ENCODE measurements at regions not wholly inside any gene's neighbourhood (a gene's known extent, or its start where the extent isn't known, plus 50 kb on each side); places are given as distances from the start of the nearest gene placed in this dataset.

DNA sequence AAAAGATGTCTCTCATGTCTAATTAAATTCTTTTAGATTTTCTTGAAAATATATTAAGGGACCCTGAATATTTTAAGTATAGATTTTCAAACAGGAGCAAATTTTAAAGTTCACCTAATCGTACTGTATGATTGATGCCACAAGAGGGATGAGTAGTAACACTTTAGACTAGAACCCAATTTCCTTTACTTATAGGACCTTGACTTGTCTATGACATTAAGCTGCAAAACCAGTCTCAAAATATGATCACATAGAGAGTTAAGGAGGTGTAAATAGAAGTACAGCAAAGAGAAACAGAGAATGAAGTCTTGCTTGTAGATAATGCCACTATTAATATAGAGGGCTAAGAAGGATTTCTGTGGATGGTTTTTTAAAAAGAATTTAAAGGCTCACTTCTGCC lies 312.9 kb upstream of the PRR16 start:
- H3K36me3 ChIP-seq = no peaks in the 10 kb centered on the region
- no peaks in the 10 kb centered on the region for H3K4me1 ChIP-seq
- TF ChIP-seq EP300 (IDR thresholded peaks at IDR 0.05) (no peak), POLR2A (IDR thresholded peaks at IDR 0.05) (no peak), POLR2AphosphoS5 (IDR thresholded peaks at IDR 0.05) (no peak)
- TF ChIP-seq, protein P1, sequence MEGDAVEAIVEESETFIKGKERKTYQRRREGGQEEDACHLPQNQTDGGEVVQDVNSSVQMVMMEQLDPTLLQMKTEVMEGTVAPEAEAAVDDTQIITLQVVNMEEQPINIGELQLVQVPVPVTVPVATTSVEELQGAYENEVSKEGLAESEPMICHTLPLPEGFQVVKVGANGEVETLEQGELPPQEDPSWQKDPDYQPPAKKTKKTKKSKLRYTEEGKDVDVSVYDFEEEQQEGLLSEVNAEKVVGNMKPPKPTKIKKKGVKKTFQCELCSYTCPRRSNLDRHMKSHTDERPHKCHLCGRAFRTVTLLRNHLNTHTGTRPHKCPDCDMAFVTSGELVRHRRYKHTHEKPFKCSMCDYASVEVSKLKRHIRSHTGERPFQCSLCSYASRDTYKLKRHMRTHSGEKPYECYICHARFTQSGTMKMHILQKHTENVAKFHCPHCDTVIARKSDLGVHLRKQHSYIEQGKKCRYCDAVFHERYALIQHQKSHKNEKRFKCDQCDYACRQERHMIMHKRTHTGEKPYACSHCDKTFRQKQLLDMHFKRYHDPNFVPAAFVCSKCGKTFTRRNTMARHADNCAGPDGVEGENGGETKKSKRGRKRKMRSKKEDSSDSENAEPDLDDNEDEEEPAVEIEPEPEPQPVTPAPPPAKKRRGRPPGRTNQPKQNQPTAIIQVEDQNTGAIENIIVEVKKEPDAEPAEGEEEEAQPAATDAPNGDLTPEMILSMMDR (IDR thresholded peaks at IDR 0.05) = no peak
- H3K27ac ChIP-seq = no peak overlapping the region
- no peak overlapping the region for H3K4me3 ChIP-seq
- H3K27me3 ChIP-seq = no peaks in the 10 kb centered on the region
- intact Hi-C loops (cut with DNase I; ENCODE audit: low total_unique reads) = no loop called here
- WGBS, 5 donors = 83 to 90% (median 87%) methylated on average over 1 of the region's 1 CpG
- DNase-seq = no peak
- peaks cover 0 to 3% (median 0%) of the 10 kb centered on the region in 4 donors for H3K9me3 ChIP-seq

DNA sequence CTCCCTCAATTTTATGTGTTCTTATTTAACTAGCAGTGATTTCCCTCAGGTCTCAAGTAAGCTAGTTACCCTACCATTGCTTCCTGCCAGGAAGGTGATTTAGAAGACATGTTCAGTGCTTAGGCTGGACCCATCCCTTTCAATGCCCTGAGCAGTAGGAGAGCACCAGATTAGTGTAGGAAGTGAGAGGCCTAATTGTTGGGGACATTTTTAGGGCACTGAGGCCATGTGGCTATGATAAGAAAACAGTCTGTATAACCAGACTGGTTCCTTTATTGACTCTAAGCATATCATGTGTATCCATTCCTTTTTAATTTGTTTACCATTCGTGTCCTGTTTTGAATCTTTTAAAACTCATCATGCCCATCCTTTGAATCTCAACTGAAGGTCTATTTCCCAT lies 312.3 kb upstream of the PRR16 start:
- H3K9me3 ChIP-seq = no peaks in the 10 kb centered on the region
- intact Hi-C loops (cut with DNase I; ENCODE audit: low total_unique reads) = no loop called here
- H3K4me1 ChIP-seq = no peaks in the 10 kb centered on the region
- no peak overlapping the region for H3K4me3 ChIP-seq
- TF ChIP-seq EP300 (IDR thresholded peaks at IDR 0.05) (no peak), POLR2AphosphoS5 (IDR thresholded peaks at IDR 0.05) (no peak), POLR2A (IDR thresholded peaks at IDR 0.05) (no peak)
- TF ChIP-seq, protein P1 (IDR thresholded peaks at IDR 0.05) = no peak
- WGBS, 5 donors = 57 to 85% (median 74%) methylated on average over 1 of the region's 1 CpG
- H3K27ac ChIP-seq = no peak overlapping the region
- no peaks in the 10 kb centered on the region for H3K27me3 ChIP-seq
- DNase-seq = no peak
- no peaks in the 10 kb centered on the region for H3K36me3 ChIP-seq

DNA sequence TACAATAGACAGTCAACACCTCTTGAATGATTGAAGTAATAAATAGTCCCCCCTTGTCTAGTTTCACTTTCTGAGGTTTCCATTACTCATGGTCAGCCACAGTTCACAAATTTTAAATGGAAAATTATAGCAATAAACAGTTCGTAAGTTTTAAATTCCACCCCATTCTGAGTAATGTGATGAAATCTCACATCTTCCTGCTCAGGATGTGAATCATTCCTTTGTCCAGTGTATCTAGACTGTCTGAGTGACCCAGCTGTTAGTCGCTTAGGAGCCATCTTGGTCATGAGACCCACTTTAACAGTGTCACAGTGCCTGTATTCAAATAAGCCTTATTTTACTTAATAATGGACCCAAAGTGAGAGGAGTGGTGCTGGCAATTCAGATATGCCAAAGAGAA lies 311.6 kb upstream of the PRR16 start:
- TF ChIP-seq EP300 (IDR thresholded peaks at IDR 0.05) = no peak
- TF ChIP-seq, protein P1 (IDR thresholded peaks at IDR 0.05) = no peak
- TF ChIP-seq POLR2A (IDR thresholded peaks at IDR 0.05) = no peak
- no peak for TF ChIP-seq POLR2AphosphoS5 (IDR thresholded peaks at IDR 0.05)
- H3K27ac ChIP-seq = no peak overlapping the region
- no peak overlapping the region for H3K4me3 ChIP-seq
- WGBS, 5 donors = 69 to 85% (median 76%) methylated on average over 2 of the region's 2 CpGs
- intact Hi-C loops (cut with DNase I; ENCODE audit: low total_unique reads) = no loop called here
- H3K9me3 ChIP-seq = no peaks in the 10 kb centered on the region
- H3K36me3 ChIP-seq = no peaks in the 10 kb centered on the region
- DNase-seq = no peak
- H3K4me1 ChIP-seq = no peaks in the 10 kb centered on the region
- H3K27me3 ChIP-seq = no peaks in the 10 kb centered on the region

DNA sequence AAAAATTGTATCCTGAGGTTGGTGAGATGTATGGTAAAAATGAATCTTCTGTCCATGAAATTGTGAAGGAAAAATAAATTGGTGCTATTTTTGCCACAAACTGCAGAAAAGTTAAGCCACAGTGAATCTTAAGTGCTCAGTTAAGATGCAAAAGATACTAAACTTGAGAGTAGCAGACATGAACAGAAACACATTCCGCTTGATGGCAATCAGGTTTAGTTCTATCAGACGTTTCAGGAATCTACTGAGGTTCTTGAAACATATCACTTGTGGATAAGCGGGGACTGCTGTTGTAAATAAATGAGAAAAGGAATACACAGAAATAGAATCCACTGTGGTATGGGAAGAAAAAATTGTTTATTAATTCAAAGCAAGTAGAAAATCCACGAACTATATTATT lies 311.2 kb upstream of the PRR16 start:
- no peak for TF ChIP-seq EP300 (IDR thresholded peaks at IDR 0.05)
- no peak for TF ChIP-seq POLR2AphosphoS5 (IDR thresholded peaks at IDR 0.05)
- TF ChIP-seq, protein P1 (IDR thresholded peaks at IDR 0.05) = no peak
- no peak for TF ChIP-seq POLR2A (IDR thresholded peaks at IDR 0.05)
- WGBS, 5 donors = 68 to 78% (median 75%) methylated on average over 4 of the region's 4 CpGs
- Histone ChIP-seq H3K9me3 (no peaks in the 10 kb centered on the region), H3K27me3 (no peaks in the 10 kb centered on the region), H3K36me3 (no peaks in the 10 kb centered on the region), H3K27ac (no peak overlapping the region), H3K4me1 (no peaks in the 10 kb centered on the region), H3K4me3 (no peak overlapping the region)
- intact Hi-C loops (cut with DNase I; ENCODE audit: low total_unique reads) = no loop called here
- no peak for DNase-seq
